K562 (cell line): ENCODE measurements at regions not wholly inside any gene's neighbourhood (a gene's known extent, or its start where the extent isn't known, plus 50 kb on each side); places are given as distances from the start of the nearest gene placed in this dataset.

ENCODE experiments used
- ATAC-seq: fragments of 200-7000 bp; cut with Tn5 transposase; 3 replicates; pipeline ENCODE4 v1.9.1; 2020; ENCODE audit warnings: moderate library complexity
- BruUV-seq: library from RNA; stranded (reverse); fragments of 400-500 nt; replicated peaks from 2 replicates; lab custom pipeline; 2021; lab: Mats Ljungman, UMichigan
- CTCF ChIA-PET: fragments of 300-600 bp; formaldehyde crosslinking; extraction: SDS; loops from one replicate; lab custom pipeline; 2021; ENCODE audit warnings: low intra/inter-chr PET ratio; lab: Yijun Ruan, JAX
- POLR2A ChIA-PET: fragments of 300-600, 350-650 bp; sonication (Branson Sonifier 250); formaldehyde crosslinking; extraction: SDS; loops from one replicate; lab custom pipeline; 2021; ENCODE audit warnings: antibody characterized with exemption, inconsistent platforms; lab: Yijun Ruan, JAX
- DNase-seq, 4 experiments: peaks; one replicate each; pipeline versions ENCODE4 v3.0.0 to v3.0.0-alpha.2; 2011 to 2018; ENCODE audit warnings: low spot score in 3 of 4, mixed read lengths in 3 of 4; ENCODE audit errors: extremely low read depth in 1 of 4
- FAIRE-seq: peaks from 2 replicates; lab custom pipeline; 2011; peaks lifted over from hg19 to GRCh38; lab: Jason Lieb, UNC
- H2AFZ ChIP-seq: 2 replicates; pipeline ENCODE4 v1.6.0; 2011; ENCODE audit warnings: low read depth, low read length, control low read depth, inconsistent platforms
- H3K27ac ChIP-seq: fragments of 200-600 bp; 3 replicates; pipeline ENCODE4 v1.8.0; 2011; ENCODE audit warnings: low read depth, mild to moderate bottlenecking, control low read depth, inconsistent platforms, low read length, moderate library complexity, mixed read lengths; ENCODE audit errors: extremely low read depth
- H3K27me3 ChIP-seq, 2 experiments: fragments of 300-600 bp in 1 of 2; 2 replicates in 1 of 2; 3 replicates in 1 of 2; pipeline versions ENCODE4 v1.6.0 to v1.8.0; 2011; ENCODE audit warnings: inconsistent platforms in 2 of 2, low read length in 2 of 2, mild to moderate bottlenecking in 1 of 2, mixed read lengths in 1 of 2, moderate library complexity in 1 of 2; ENCODE audit not compliant: control insufficient read depth in 2 of 2, insufficient read depth in 2 of 2
- H3K36me3 ChIP-seq: fragments of 300-600 bp; 3 replicates; pipeline ENCODE4 v1.8.0; 2011; ENCODE audit warnings: mild to moderate bottlenecking, low read length, inconsistent platforms; ENCODE audit not compliant: control insufficient read depth, insufficient read depth
- H3K4me1 ChIP-seq, 2 experiments: fragments of 200-600 bp in 1 of 2; replicated peaks in 1 of 2; 2 replicates in 1 of 2; 3 replicates in 1 of 2; pipeline versions ENCODE4 v1.5.1 to v1.8.0; 2011; ENCODE audit warnings: inconsistent platforms in 2 of 2, low read length in 2 of 2, mild to moderate bottlenecking in 1 of 2, mixed read lengths in 1 of 2, moderate library complexity in 1 of 2; ENCODE audit not compliant: control insufficient read depth in 2 of 2, insufficient read depth in 2 of 2
- H3K4me2 ChIP-seq: 2 replicates; pipeline ENCODE4 v1.6.1; 2011; ENCODE audit warnings: low read length, control low read depth, inconsistent platforms, mixed read lengths; ENCODE audit not compliant: insufficient read depth
- H3K4me3 ChIP-seq: fragments of 200-600 bp; sonication (generic), shearing (Covaris generic); 2 replicates; pipeline ENCODE4 v1.5.1; 2016; ENCODE audit warnings: control low read depth, inconsistent platforms
- H3K79me2 ChIP-seq: fragments of 200-600 bp; 3 replicates; pipeline ENCODE4 v1.8.0; 2011; ENCODE audit warnings: low read length, inconsistent platforms; ENCODE audit not compliant: control insufficient read depth, insufficient read depth
- H3K9ac ChIP-seq, 2 experiments: 2 replicates each; pipeline versions ENCODE4 v1.6.0 to v1.6.1; 2011; ENCODE audit warnings: low read depth in 2 of 2, low read length in 2 of 2, control low read depth in 1 of 2, inconsistent platforms in 1 of 2, mild to moderate bottlenecking in 1 of 2, mixed read lengths in 1 of 2; ENCODE audit not compliant: insufficient read depth in 1 of 2
- H3K9me1 ChIP-seq: one replicate; pipeline ENCODE4 v1.6.0; 2011; ENCODE audit warnings: inconsistent platforms, mild to moderate bottlenecking, low read length, moderate library complexity; ENCODE audit not compliant: control insufficient read depth, insufficient read depth
- H3K9me3 ChIP-seq: replicated peaks from 2 replicates; pipeline ENCODE4 v1.5.1; 2011; ENCODE audit warnings: low read depth, low read length, inconsistent platforms; ENCODE audit not compliant: control insufficient read depth, insufficient read depth
- H4K20me1 ChIP-seq: replicated peaks from 2 replicates; pipeline ENCODE4 v1.6.1; 2011; ENCODE audit warnings: low read length, inconsistent platforms, mixed read lengths; ENCODE audit not compliant: control insufficient read depth, insufficient read depth
- CBX5 ChIP-seq: IDR thresholded peaks from 2 replicates; pipeline ENCODE4 v1.6.1; 2014; ENCODE audit warnings: low read depth, borderline replicate concordance
- CREB5 ChIP-seq: fragments of 250-450 bp; sonication (Bioruptor Pico); IDR thresholded peaks from 2 replicates; pipeline ENCODE4 v1.5.0; 2020; ENCODE audit warnings: mild to moderate bottlenecking
- MNT ChIP-seq, 2 experiments: fragments of 450-650 bp; conservative IDR thresholded peaks; 2 replicates each; pipeline ENCODE4 v1.6.1; 2017; ENCODE audit warnings: mild to moderate bottlenecking in 2 of 2, moderate library complexity in 2 of 2
- NRF1 ChIP-seq, 2 experiments: fragments of 450-650 bp; IDR thresholded peaks in 1 of 2; conservative IDR thresholded peaks in 1 of 2; 2 replicates each; pipeline ENCODE4 v1.6.1; 2014; ENCODE audit warnings: mild to moderate bottlenecking in 2 of 2
- RBFOX2 ChIP-seq: fragments of 200-400 bp; formaldehyde crosslinking; IDR thresholded peaks from 2 replicates; pipeline ENCODE4 v1.6.1; 2017; ENCODE audit warnings: low read depth, mild to moderate bottlenecking, low read length, moderate library complexity
- SIX5 ChIP-seq, 2 experiments: IDR thresholded peaks; 2 replicates each; pipeline ENCODE4 v1.6.1; 2011; ENCODE audit warnings: low read length in 2 of 2, borderline replicate concordance in 1 of 2, low read depth in 1 of 2, mild to moderate bottlenecking in 1 of 2, moderate library complexity in 1 of 2; ENCODE audit not compliant: insufficient read depth in 1 of 2
- SMARCE1 ChIP-seq: fragments of 450-650 bp; IDR thresholded peaks from 2 replicates; pipeline ENCODE4 v1.7.1; 2016; ENCODE audit warnings: mild to moderate bottlenecking
- ZNF354B ChIP-seq: fragments of 250-450 bp; sonication (Bioruptor Pico); IDR thresholded peaks from 2 replicates; pipeline ENCODE4 v1.4.0; 2020
- ZNF639 ChIP-seq, 2 experiments: fragments of 200-800 bp in 1 of 2; sonication (Bioruptor generic) in 1 of 2; sonication (generic) in 1 of 2; formaldehyde crosslinking in 1 of 2; IDR thresholded peaks in 1 of 2; conservative IDR thresholded peaks in 1 of 2; 2 replicates each; pipeline versions ENCODE4 v1.5.0 to v1.6.1; 2016 to 2020; ENCODE audit warnings: missing compliant biosample characterization in 1 of 2, missing genetic modification characterization in 1 of 2, missing genetic modification reagents in 1 of 2
- ZSCAN32 ChIP-seq: fragments of 450-650 bp; formaldehyde crosslinking; IDR thresholded peaks from 2 replicates; pipeline ENCODE4 v1.4.0; 2020; ENCODE audit warnings: mild to moderate bottlenecking, moderate library complexity
- WGBS: fragments of 100-300 bp; shearing (Covaris generic); methylation state at CpG from one replicate; pipeline ENCODE4 v1.1.6; 2016; ENCODE audit warnings: low coverage, mixed read lengths; ENCODE audit not compliant: insufficient coverage; ENCODE audit errors: missing lambda C conversion rate; 5-methylcytosine and 5-hydroxymethylcytosine counted together
- in situ Hi-C: fragments of 300-500 bp; cut with MboI; formaldehyde crosslinking; loops from 4 replicates; pipeline ENCODE4 v1.15.0; 2018; ENCODE audit warnings: inconsistent platforms, mixed read lengths
- intact Hi-C: fragments of 100-400 bp; cut with micrococcal nuclease; formaldehyde crosslinking; loops from 2 replicates; pipeline ENCODE4 v1.14.2; 2022

GRCh38 chr4:154049457-154050181 lies 260.7 kb upstream of the SFRP2 start (continued):
- TF ChIP-seq CREB5 (no peak), ZNF354B (CRISPR knock-in tag) (no peak), MNT (conservative IDR thresholded peaks at IDR 0.05) (no peak), ZSCAN32 (CRISPR knock-in tag) (no peak), SMARCE1 (no peak), RBFOX2 (no peak)

GRCh38 chr4:154047733-154048132 lies 258.9 kb upstream of the SFRP2 start:
- Histone ChIP-seq H3K27ac (no peak overlapping the region), H3K36me3 (no peaks in the 10 kb centered on the region), H3K4me3 (no peak overlapping the region), H3K4me1 (no peaks in the 10 kb centered on the region), H3K9me1 (no peaks in the 10 kb centered on the region), H2AFZ (no peak overlapping the region), H3K27me3 (peaks cover 3 to 5% of the 10 kb centered on the region in 2 experiments; a peak in 2 of 5 replicates), H3K9me3 (no peaks in the 10 kb centered on the region), H3K9ac (no peak overlapping the region), H3K4me2 (no peak overlapping the region), H4K20me1 (no peaks in the 10 kb centered on the region), H3K79me2 (no peaks in the 10 kb centered on the region)
- ChIA-PET POLR2A (interaction anchor here (0.7 to 1.0 kb wide), 2 partner anchors 9 to 17 kb away, joined by 3 read pairs; no protein-coding TSS in a partner anchor), CTCF (no interaction called here)
- in situ Hi-C loops (no loop called here), intact Hi-C loops (no loop called here)
- ATAC-seq (no peak), FAIRE-seq (no peak), DNase-seq (no peak)
- no TSS peak for BruUV-seq
- WGBS: 0% methylated on average over 1 of the region's 1 CpG
- TF ChIP-seq NRF1 (conservative IDR thresholded peaks at IDR 0.05 in 1 of 2, IDR thresholded peaks at IDR 0.05 in 1 of 2): no peak
- no peak for TF ChIP-seq ZNF639 (CRISPR knock-in tag; conservative IDR thresholded peaks at IDR 0.05 in 1 of 2, IDR thresholded peaks at IDR 0.05 in 1 of 2)
- TF ChIP-seq CBX5: no peak
- no peak for TF ChIP-seq SIX5 (IDR thresholded peaks at IDR 0.05; ENCODE audit: borderline replicate concordance in 1 of 2, insufficient read depth in 1 of 2, low read depth in 1 of 2, low read length in 2 of 2)
